Hepatocyte (in vitro differentiated cells): ENCODE measurements at regions not wholly inside any gene's neighbourhood (a gene's known extent, or its start where the extent isn't known, plus 50 kb on each side); places are given as distances from the start of the nearest gene placed in this dataset.

Experiments
- EZH2 ChIP-seq: fragments of 200-600 bp; sonication (generic); IDR thresholded peaks from 2 replicates; pipeline ENCODE4 v1.6.1; 2016; ENCODE audit warnings: antibody characterized with exemption, mild to moderate bottlenecking, borderline replicate concordance
- TF ChIP-seq, protein P1 (sequence below): fragments of 200-600 bp; sonication (generic); IDR thresholded peaks from 2 replicates; pipeline ENCODE4 v1.5.1; 2016; ENCODE audit warnings: antibody characterized with exemption, mild to moderate bottlenecking; ENCODE audit not compliant: poor library complexity

- TF ChIP-seq EZH2 = no peak
- TF ChIP-seq, protein P1, sequence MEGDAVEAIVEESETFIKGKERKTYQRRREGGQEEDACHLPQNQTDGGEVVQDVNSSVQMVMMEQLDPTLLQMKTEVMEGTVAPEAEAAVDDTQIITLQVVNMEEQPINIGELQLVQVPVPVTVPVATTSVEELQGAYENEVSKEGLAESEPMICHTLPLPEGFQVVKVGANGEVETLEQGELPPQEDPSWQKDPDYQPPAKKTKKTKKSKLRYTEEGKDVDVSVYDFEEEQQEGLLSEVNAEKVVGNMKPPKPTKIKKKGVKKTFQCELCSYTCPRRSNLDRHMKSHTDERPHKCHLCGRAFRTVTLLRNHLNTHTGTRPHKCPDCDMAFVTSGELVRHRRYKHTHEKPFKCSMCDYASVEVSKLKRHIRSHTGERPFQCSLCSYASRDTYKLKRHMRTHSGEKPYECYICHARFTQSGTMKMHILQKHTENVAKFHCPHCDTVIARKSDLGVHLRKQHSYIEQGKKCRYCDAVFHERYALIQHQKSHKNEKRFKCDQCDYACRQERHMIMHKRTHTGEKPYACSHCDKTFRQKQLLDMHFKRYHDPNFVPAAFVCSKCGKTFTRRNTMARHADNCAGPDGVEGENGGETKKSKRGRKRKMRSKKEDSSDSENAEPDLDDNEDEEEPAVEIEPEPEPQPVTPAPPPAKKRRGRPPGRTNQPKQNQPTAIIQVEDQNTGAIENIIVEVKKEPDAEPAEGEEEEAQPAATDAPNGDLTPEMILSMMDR = no peak
These were observed 111.8 kb downstream of the SNX19 start for GRCh38 chr11:130804306-130805076.
